ENCODE measurements at regions not wholly inside any gene's neighbourhood (a gene's known extent, or its start where the extent isn't known, plus 50 kb on each side); places are given as distances from the start of the nearest gene placed in this dataset.

DNA sequence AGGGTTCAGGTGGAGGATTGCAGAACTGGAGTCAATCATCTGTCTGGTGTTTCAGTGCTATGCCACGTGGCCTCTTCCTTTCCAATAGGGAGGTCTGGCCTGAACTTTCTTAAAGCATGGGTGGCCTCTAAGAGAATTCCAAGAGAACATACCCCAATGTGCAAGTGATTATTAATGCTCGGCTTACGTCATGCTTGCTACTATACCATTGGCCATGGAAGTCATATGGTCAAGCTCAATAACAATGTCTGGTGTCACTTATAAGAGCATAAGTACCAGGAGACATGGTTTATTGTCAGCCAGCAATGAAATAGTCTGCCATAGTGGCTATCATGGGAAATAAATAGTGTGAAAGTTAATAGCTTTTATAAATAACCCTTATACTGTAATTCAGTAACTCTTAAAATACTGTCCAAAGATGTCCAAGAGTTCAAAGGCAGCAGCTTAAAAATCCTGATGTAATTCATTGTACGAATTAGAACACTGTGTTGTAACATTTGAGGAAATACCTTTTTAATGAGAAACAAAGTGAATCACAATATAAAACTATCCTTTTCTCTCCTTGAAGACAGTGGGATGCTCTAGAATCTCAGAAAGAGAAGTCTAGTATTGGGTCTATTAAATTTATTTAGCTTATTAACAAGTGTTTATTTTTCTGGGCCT is 355.4 kb upstream of the PRR16 start:
- Histone ChIP-seq H3F3A (ENCODE audit: control insufficient read depth, insufficient read depth) (no peaks in the 10 kb centered on the region), H3K4me2 (ENCODE audit: low read length) (no peak overlapping the region), H3K36me3 (ENCODE audit: control insufficient read depth, low read length) (no peaks in the 10 kb centered on the region), H3K27me3 (ENCODE audit: control insufficient read depth, low read length) (no peaks in the 10 kb centered on the region), H3K4me1 (ENCODE audit: control insufficient read depth, low read length) (no peaks in the 10 kb centered on the region), H4K20me1 (ENCODE audit: control insufficient read depth, insufficient read depth, low read depth, low read length) (no peaks in the 10 kb centered on the region), H3K4me3 (ENCODE audit: low read length) (no peak overlapping the region), H3K27ac (ENCODE audit: low read depth, low read length) (no peak overlapping the region), H3K9me3 (ENCODE audit: control insufficient read depth, insufficient read depth, low read length) (no peaks in the 10 kb centered on the region), H3K79me2 (ENCODE audit: control insufficient read depth, low read length) (no peaks in the 10 kb centered on the region), H3K9me2 (replicated peaks; ENCODE audit: control insufficient read depth, low read length) (no peaks in the 10 kb centered on the region)
- TF ChIP-seq EZH2phosphoT487 (IDR thresholded peaks at IDR 0.05; ENCODE audit: borderline replicate concordance, low read length) (no peak), CTCF (IDR thresholded peaks at IDR 0.05; ENCODE audit: low read depth, low read length, poor library complexity, severe bottlenecking) (no peak)

GRCh38 chr5:120122703-120123102 is 341.4 kb upstream of the PRR16 start:
- H3K27me3 ChIP-seq (ENCODE audit: control insufficient read depth, low read length), result no peaks in the 10 kb centered on the region
- H4K20me1 ChIP-seq (ENCODE audit: control insufficient read depth, insufficient read depth, low read depth, low read length), result no peaks in the 10 kb centered on the region
- TF ChIP-seq EZH2phosphoT487 (IDR thresholded peaks at IDR 0.05; ENCODE audit: borderline replicate concordance, low read length), result no peak
- TF ChIP-seq CTCF (IDR thresholded peaks at IDR 0.05; ENCODE audit: low read depth, low read length, poor library complexity, severe bottlenecking), result no peak
- no peaks in the 10 kb centered on the region for H3F3A ChIP-seq (ENCODE audit: control insufficient read depth, insufficient read depth)
- H3K4me2 ChIP-seq (ENCODE audit: low read length), result no peak overlapping the region
- H3K36me3 ChIP-seq (ENCODE audit: control insufficient read depth, low read length), result no peaks in the 10 kb centered on the region
- H3K27ac ChIP-seq (ENCODE audit: low read depth, low read length), result no peak overlapping the region
- H3K4me1 ChIP-seq (ENCODE audit: control insufficient read depth, low read length), result no peaks in the 10 kb centered on the region
- H3K79me2 ChIP-seq (ENCODE audit: control insufficient read depth, low read length), result no peaks in the 10 kb centered on the region
- H3K4me3 ChIP-seq (ENCODE audit: low read length), result no peak overlapping the region
- no peaks in the 10 kb centered on the region for H3K9me3 ChIP-seq (ENCODE audit: control insufficient read depth, insufficient read depth, low read length)
- no peaks in the 10 kb centered on the region for H3K9me2 ChIP-seq (replicated peaks; ENCODE audit: control insufficient read depth, low read length)

GRCh38 chr5:120124031-120124430 is 340.1 kb upstream of the PRR16 start:
- H3K9me3 ChIP-seq (ENCODE audit: control insufficient read depth, insufficient read depth, low read length), result no peaks in the 10 kb centered on the region
- H3K9me2 ChIP-seq (replicated peaks; ENCODE audit: control insufficient read depth, low read length), result no peaks in the 10 kb centered on the region
- no peak overlapping the region for H3K4me2 ChIP-seq (ENCODE audit: low read length)
- H3K4me3 ChIP-seq (ENCODE audit: low read length), result no peak overlapping the region
- no peaks in the 10 kb centered on the region for H3K79me2 ChIP-seq (ENCODE audit: control insufficient read depth, low read length)
- no peaks in the 10 kb centered on the region for H4K20me1 ChIP-seq (ENCODE audit: control insufficient read depth, insufficient read depth, low read depth, low read length)
- H3K4me1 ChIP-seq (ENCODE audit: control insufficient read depth, low read length), result no peaks in the 10 kb centered on the region
- no peaks in the 10 kb centered on the region for H3F3A ChIP-seq (ENCODE audit: control insufficient read depth, insufficient read depth)
- H3K36me3 ChIP-seq (ENCODE audit: control insufficient read depth, low read length), result no peaks in the 10 kb centered on the region
- H3K27ac ChIP-seq (ENCODE audit: low read depth, low read length), result no peak overlapping the region
- no peak for TF ChIP-seq EZH2phosphoT487 (IDR thresholded peaks at IDR 0.05; ENCODE audit: borderline replicate concordance, low read length)
- no peak for TF ChIP-seq CTCF (IDR thresholded peaks at IDR 0.05; ENCODE audit: low read depth, low read length, poor library complexity, severe bottlenecking)
- H3K27me3 ChIP-seq (ENCODE audit: control insufficient read depth, low read length), result no peaks in the 10 kb centered on the region

All from DOHH2 (cell line).